GM21526 (cell line): ENCODE measurements at regions not wholly inside any gene's neighbourhood (a gene's known extent, or its start where the extent isn't known, plus 50 kb on each side); places are given as distances from the start of the nearest gene placed in this dataset.
A peak's percentile ranks its signal among the peaks of the same experiment; 100 is the strongest.

Experiments used
- ATAC-seq: cut with Tn5 transposase; IDR thresholded peaks from one replicate; pipeline ENCODE4 v1.9.1; 2021; ENCODE audit warnings: moderate library complexity; ENCODE audit not compliant: unreplicated experiment, low FRiP score

GRCh38 chr4:67126570-67126969, 418.7 kb downstream of the CENPC start:
- ATAC-seq, result no peak

- ATAC-seq, result no peak
Observed at GRCh38 chr4:67125636-67126514, 419.4 kb downstream of the CENPC start.

DNA sequence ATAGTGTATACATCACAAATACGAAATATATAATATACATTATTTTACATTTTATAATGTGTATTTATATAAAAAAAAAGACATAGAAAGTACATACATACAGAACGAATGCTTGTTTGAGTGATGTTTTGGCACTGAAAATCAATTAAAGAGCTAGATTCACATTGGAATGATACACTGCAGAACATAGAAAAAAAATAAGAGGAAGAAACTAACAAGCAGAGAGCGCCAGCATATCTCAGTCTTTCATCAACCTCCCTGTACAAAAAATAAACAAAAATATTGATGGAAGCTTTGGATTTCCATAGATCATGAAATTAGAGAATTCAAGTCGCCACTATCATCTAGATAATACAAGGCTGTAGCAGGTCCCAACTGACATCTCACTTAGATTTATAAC, 420.6 kb downstream of the CENPC start:
- ATAC-seq, result no peak

- no peak for ATAC-seq
Observed at GRCh38 chr4:67122029-67122428, 423.3 kb downstream of the CENPC start.

GRCh38 chr4:67120369-67120768, 424.9 kb downstream of the CENPC start:
- ATAC-seq, result no peak

GRCh38 chr4:67109276-67109675, 436.0 kb downstream of the CENPC start:
- peak; percentile 56 for ATAC-seq

DNA sequence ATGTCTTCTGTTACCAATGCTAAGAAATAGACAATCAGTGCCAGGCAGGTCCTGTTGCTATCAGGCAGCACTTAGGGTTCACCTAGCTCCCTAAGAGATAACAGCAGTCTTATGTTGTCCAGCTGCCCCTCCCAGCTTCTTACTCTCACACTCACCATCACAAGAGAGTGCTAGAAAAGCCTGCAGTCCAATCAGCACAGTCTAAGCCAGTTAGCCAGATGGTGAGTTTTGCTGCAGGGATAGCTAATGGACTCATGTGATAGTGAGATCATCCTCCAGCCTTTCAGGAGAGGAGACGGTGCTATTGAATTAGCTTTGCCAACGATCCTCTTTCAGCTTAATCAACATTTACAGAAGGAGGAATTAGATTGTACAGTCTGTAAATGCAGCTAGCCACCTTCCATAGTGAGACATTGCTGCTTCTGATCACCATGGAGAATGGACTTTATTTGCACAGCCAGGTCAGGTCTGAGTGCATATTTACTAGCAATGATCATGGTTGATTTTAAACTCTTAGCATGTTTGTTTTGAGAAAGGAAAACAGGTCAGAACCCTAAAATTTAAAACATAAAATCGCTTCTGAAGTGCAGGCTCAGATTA, 438.3 kb downstream of the CENPC start:
- ATAC-seq, result no peak

- ATAC-seq, result no peak
Observed at GRCh38 chr4:67104145-67104544, 441.2 kb downstream of the CENPC start.

GRCh38 chr4:67103001-67103747, 442.1 kb downstream of the CENPC start:
- ATAC-seq, result no peak

GRCh38 chr4:67101612-67102011, 443.7 kb downstream of the CENPC start:
- ATAC-seq, result no peak

- ATAC-seq, result no peak
Observed at GRCh38 chr4:67092351-67092750, 453.0 kb downstream of the CENPC start.

DNA sequence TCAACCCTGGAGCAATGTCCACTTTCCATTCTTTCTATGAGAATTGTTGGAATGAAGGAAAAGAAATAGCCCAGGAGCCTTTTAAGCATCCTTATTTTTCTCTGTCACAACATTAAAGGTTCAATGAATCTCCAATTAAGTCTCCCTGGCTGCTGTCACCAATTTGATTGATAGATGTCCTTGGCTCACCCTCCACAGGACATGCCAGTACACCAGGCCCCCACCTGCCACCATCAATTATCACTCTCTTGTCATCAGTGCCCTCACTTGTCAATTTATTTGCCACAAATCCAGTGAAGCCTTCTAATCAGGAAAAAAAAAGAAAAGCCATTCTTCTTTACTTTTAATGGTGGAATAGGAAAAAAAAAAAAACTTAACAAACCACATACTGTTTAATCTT, 453.6 kb downstream of the CENPC start:
- no peak for ATAC-seq

GRCh38 chr4:67087897-67088296, 457.4 kb downstream of the CENPC start:
- peak; percentile 90 for ATAC-seq

GRCh38 chr4:67084783-67085182, 460.5 kb downstream of the CENPC start:
- ATAC-seq, result no peak

DNA sequence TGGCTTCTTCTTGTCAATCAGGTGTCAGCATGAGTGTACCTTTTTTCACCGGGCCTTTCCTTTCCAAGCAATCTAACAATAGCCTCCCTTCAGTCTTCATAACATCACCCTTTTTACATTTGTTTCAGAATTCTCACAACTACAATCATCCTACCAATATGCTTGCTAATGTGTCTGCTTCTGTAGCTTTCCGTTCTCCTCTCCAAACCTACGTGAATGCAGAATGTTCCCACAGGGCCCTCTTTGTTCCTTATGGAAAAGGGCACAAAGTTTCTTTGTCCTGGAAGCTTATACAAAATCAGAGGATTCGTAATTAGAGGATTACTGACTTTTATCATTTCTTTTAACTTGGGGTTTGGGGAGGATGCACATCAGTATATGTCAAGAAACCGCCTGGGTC, 461.8 kb downstream of the CENPC start:
- ATAC-seq, result no peak

DNA sequence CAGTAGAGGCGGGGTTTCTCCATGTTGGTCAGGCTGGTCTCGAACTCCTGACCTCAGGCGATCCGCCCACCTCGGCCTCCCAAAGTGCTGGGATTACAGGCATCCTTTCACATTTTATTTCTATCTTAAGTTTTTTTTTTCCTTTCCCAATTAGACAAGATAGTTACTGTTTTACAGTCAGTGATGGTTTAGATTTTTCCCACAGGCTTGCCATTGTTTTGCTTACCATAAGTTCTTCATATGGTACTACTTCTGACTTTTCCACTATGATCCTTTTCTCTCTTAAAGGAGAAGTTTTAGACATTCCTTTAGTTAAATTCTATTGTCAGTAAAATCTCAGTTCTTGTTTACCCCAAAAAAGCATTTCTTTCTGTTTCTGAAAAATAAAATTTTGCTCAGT, 462.6 kb downstream of the CENPC start:
- no peak for ATAC-seq

DNA sequence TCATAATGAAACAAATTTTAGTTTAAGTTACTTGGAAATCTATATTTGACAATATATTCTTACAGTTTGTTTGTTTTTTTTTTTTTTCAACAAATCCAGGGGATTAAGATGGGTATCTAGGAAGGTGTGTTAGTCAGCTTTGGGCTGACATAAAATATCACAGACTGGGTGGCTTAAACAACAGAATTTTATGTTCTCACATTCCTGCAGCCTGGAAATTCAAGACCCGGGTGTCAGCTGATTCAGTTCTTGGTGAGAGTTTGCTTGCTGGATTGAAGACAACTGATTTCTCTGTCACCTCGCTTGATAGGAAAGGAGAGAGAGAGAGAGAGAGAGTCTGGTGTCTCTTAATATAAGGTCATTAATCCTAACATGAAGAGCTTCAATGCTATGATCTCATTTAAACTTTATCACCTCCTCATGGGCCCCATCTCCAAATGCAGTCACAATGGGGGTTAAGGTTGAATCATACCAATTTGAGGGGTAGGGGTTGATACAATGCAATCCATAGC, 465.2 kb downstream of the CENPC start:
- ATAC-seq, result no peak

DNA sequence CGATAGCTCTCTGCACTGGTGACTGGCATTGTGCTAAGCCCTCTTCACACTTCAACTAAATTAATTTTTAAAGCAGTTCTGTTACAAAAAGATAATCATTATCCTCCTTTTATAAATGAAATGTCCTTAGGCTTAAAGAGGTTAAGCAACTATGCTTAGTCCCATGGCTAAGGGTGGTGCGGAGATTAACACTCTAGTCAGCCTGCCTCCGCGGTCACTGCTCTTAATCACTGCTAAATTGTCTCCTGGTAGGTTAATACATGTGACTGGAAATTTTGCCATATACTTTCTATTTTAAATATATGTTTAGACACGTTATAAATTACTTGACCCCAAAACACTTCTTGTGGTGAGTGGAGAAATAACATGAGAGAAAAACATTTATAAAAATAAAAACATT, 473.7 kb downstream of the CENPC start:
- no peak for ATAC-seq

DNA sequence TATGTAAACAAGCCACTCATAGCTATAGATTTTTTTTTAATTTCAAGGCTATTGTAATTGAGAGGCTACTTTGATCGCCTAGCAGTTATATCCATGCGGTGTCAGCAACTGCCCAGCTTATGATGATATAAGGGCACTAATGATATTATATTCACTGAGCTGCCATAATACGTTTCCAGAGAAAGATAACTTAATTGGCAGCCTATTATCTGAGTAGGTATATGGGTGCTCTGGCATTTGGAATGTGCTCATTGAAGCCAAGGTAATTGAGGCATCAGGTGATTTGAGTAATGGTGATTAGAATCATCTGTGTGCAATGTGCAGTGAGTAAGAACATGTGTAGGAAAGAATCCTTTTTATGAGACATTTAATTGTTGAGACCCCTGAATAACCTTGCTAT, 490.0 kb downstream of the CENPC start:
- no peak for ATAC-seq

DNA sequence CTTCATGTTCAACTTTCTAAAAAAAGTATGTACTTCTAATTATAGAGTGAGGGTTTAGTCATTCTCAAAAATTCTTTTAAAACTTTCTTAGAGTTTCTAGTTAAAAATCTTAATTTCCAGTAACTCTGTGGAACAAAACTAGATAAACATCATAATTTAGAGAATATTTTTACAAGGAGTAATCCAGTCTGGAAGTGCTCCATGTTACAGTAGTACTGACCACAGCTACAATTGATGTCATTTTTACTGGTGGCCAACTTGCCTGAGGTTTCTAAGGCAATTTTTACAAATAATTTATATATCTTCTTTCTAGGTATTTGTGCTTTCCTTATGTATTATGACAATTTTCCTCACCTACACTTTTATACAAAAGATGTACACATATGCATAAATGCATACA, 490.4 kb downstream of the CENPC start:
- ATAC-seq, result no peak
